K562 (cell line): ENCODE measurements at regions not wholly inside any gene's neighbourhood (a gene's known extent, or its start where the extent isn't known, plus 50 kb on each side); places are given as distances from the start of the nearest gene placed in this dataset.

Experiments
- CBX1 ChIP-seq: sonication (generic); IDR thresholded peaks from 2 replicates; pipeline ENCODE4 v1.6.1; 2016; ENCODE audit warnings: antibody characterized with exemption, low read depth, mild to moderate bottlenecking
- CREB1 ChIP-seq, 2 experiments: sonication (generic) in 1 of 2; formaldehyde crosslinking in 1 of 2; IDR thresholded peaks; 2 replicates each; pipeline versions ENCODE4 v1.6.1 to v1.8.0; 2012 to 2022; ENCODE audit warnings: inconsistent platforms in 1 of 2, mild to moderate bottlenecking in 1 of 2, missing genetic modification reagents in 1 of 2, moderate library complexity in 1 of 2
- NCOA4 ChIP-seq: fragments of 450-650 bp; IDR thresholded peaks from 2 replicates; pipeline ENCODE4 v1.6.1; 2018; ENCODE audit warnings: mild to moderate bottlenecking; ENCODE audit not compliant: partially characterized antibody
- NR3C1 ChIP-seq: sonication (generic); formaldehyde crosslinking; IDR thresholded peaks from 2 replicates; pipeline ENCODE4 v1.8.1; 2022; ENCODE audit warnings: missing genetic modification reagents
- RAD21 ChIP-seq, 2 experiments: fragments of 250-450 bp in 1 of 2; fragments of 450-650 bp in 1 of 2; sonication (Bioruptor Pico) in 1 of 2; formaldehyde crosslinking in 1 of 2; IDR thresholded peaks in 1 of 2; conservative IDR thresholded peaks in 1 of 2; 2 replicates each; pipeline versions ENCODE4 v1.4.0 to v1.8.0; 2020 to 2022; ENCODE audit warnings: mild to moderate bottlenecking in 2 of 2, moderate library complexity in 1 of 2
- RBM14 ChIP-seq: fragments of 200-400 bp; formaldehyde crosslinking; IDR thresholded peaks from 2 replicates; pipeline ENCODE4 v1.6.1; 2018; ENCODE audit warnings: low read depth, mild to moderate bottlenecking, low read length, moderate library complexity, borderline replicate concordance; ENCODE audit not compliant: insufficient read depth
- RCOR1 ChIP-seq, 2 experiments: IDR thresholded peaks; 2 replicates each; pipeline ENCODE4 v1.6.1; 2012; ENCODE audit warnings: low read depth in 2 of 2, low read length in 2 of 2, borderline replicate concordance in 1 of 2, improper control_type of control experiment in 1 of 2
- TEAD2 ChIP-seq: fragments of 450-650 bp; IDR thresholded peaks from 2 replicates; pipeline ENCODE4 v1.6.1; 2016; ENCODE audit warnings: missing genetic modification characterization, control low read depth, missing compliant biosample characterization
- ZBTB1 ChIP-seq: sonication (generic); formaldehyde crosslinking; IDR thresholded peaks from 2 replicates; pipeline ENCODE4 v1.8.1; 2023; ENCODE audit warnings: missing genetic modification reagents, low read depth, mild to moderate bottlenecking, borderline replicate concordance
- ZNF232 ChIP-seq: sonication (generic); formaldehyde crosslinking; IDR thresholded peaks from 2 replicates; pipeline ENCODE4 v1.8.0; 2022; ENCODE audit warnings: mild to moderate bottlenecking, missing genetic modification reagents
- ZNF24 ChIP-seq: fragments of 450-650 bp; IDR thresholded peaks from 2 replicates; pipeline ENCODE4 v1.6.1; 2016
- ZNF583 ChIP-seq: fragments of 250-450 bp; sonication (Bioruptor Pico); IDR thresholded peaks from 2 replicates; pipeline ENCODE4 v1.4.0; 2020
- ZNF696 ChIP-seq: fragments of 250-450 bp; sonication (Bioruptor Pico); conservative IDR thresholded peaks from 2 replicates; pipeline ENCODE4 v1.4.0; 2020; ENCODE audit warnings: mild to moderate bottlenecking, moderate library complexity
- ZNF79 ChIP-seq: fragments of 250-450 bp; sonication (Bioruptor Pico); IDR thresholded peaks from 2 replicates; pipeline ENCODE4 v1.4.0; 2020; ENCODE audit warnings: low read depth, mild to moderate bottlenecking, moderate library complexity
- TF ChIP-seq, protein P1 (sequence below): fragments of 250-450 bp; sonication (Bioruptor Pico); IDR thresholded peaks from 2 replicates; pipeline ENCODE4 v1.8.0; 2022; ENCODE audit warnings: moderate library complexity, mild to moderate bottlenecking, inconsistent platforms
- TF ChIP-seq, protein P2 (sequence below): sonication (generic); formaldehyde crosslinking; IDR thresholded peaks from 2 replicates; pipeline ENCODE4 v1.8.1; 2023; ENCODE audit warnings: mild to moderate bottlenecking, missing genetic modification reagents
- TF ChIP-seq, protein P3 (sequence below): fragments of 450-650 bp; conservative IDR thresholded peaks from 2 replicates; pipeline ENCODE4 v1.6.1; 2016; ENCODE audit warnings: missing genetic modification characterization, low read depth, mild to moderate bottlenecking, missing compliant biosample characterization, moderate library complexity
- TF ChIP-seq, protein P4 (sequence below), 2 experiments: fragments of 450-650 bp; conservative IDR thresholded peaks; 2 replicates each; pipeline ENCODE4 v1.6.1; 2017; ENCODE audit warnings: mild to moderate bottlenecking in 2 of 2, moderate library complexity in 2 of 2
- TF ChIP-seq, protein P5 (sequence below): sonication (generic); formaldehyde crosslinking; IDR thresholded peaks from 2 replicates; pipeline ENCODE4 v1.8.1; 2023; ENCODE audit warnings: mild to moderate bottlenecking, missing genetic modification reagents

DNA sequence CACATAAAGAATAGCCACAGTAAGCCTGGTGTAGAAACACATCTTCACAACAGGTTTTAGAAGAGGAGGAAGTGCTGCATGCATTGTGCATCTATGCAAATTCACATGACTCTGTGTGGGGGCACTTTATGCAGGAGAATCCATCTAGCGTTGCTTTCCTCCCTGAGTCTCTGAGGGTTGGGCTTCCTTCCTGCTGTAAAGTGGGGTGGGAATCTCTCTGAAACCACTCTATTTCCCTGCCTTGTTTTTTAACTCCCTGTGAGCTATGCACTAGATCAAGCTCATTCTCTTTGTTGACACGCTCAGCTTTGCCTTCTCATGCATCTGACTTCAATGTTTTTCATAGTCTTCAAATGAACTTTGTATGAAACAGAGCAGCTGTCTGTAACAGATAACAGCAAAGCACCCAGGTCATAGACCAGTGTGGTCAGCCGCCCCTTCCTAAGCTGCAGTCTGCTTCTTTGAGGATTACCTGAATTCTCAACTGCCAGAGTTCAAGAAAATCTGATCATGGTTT is 102.7 kb upstream of the DPH5 start (continued):
- TF ChIP-seq, protein P1, sequence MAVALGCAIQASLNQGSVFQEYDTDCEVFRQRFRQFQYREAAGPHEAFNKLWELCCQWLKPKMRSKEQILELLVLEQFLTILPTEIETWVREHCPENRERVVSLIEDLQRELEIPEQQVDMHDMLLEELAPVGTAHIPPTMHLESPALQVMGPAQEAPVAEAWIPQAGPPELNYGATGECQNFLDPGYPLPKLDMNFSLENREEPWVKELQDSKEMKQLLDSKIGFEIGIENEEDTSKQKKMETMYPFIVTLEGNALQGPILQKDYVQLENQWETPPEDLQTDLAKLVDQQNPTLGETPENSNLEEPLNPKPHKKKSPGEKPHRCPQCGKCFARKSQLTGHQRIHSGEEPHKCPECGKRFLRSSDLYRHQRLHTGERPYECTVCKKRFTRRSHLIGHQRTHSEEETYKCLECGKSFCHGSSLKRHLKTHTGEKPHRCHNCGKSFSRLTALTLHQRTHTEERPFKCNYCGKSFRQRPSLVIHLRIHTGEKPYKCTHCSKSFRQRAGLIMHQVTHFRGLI (CRISPR knock-in tag): no peak
- no peak for TF ChIP-seq CBX1
- no peak for TF ChIP-seq ZBTB1
- TF ChIP-seq ZNF583: no peak
- TF ChIP-seq NR3C1 (CRISPR knock-in tag): no peak
- TF ChIP-seq TEAD2 (tag): no peak
- TF ChIP-seq RAD21 (CRISPR knock-in tag; conservative IDR thresholded peaks at IDR 0.05 in 1 of 2, IDR thresholded peaks at IDR 0.05 in 1 of 2): peak in 1 of 2 experiments; percentile 8; a peak in 1 of 4 replicates
- peak; percentile 61; the same call in 1 of the 2 replicates for TF ChIP-seq CREB1 (IDR thresholded peaks at IDR 0.05)
- no peak for TF ChIP-seq CREB1 (CRISPR knock-in tag; IDR thresholded peaks at IDR 0.05)
- no peak for TF ChIP-seq ZNF696 (CRISPR knock-in tag)
- peak; percentile 9; the same call in 1 of the 2 replicates for TF ChIP-seq ZNF24
- TF ChIP-seq RBM14: no peak
- no peak for TF ChIP-seq ZNF79
- TF ChIP-seq, protein P2, sequence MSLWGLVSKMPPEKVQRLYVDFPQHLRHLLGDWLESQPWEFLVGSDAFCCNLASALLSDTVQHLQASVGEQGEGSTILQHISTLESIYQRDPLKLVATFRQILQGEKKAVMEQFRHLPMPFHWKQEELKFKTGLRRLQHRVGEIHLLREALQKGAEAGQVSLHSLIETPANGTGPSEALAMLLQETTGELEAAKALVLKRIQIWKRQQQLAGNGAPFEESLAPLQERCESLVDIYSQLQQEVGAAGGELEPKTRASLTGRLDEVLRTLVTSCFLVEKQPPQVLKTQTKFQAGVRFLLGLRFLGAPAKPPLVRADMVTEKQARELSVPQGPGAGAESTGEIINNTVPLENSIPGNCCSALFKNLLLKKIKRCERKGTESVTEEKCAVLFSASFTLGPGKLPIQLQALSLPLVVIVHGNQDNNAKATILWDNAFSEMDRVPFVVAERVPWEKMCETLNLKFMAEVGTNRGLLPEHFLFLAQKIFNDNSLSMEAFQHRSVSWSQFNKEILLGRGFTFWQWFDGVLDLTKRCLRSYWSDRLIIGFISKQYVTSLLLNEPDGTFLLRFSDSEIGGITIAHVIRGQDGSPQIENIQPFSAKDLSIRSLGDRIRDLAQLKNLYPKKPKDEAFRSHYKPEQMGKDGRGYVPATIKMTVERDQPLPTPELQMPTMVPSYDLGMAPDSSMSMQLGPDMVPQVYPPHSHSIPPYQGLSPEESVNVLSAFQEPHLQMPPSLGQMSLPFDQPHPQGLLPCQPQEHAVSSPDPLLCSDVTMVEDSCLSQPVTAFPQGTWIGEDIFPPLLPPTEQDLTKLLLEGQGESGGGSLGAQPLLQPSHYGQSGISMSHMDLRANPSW (CRISPR knock-in tag): no peak
- no peak for TF ChIP-seq ZNF232 (CRISPR knock-in tag)
- no peak for TF ChIP-seq NCOA4
- peak; percentile 79 to 92; a peak in 3 of 4 replicates for TF ChIP-seq RCOR1 (IDR thresholded peaks at IDR 0.05; ENCODE audit: borderline replicate concordance in 1 of 2, low read depth in 2 of 2, low read length in 2 of 2)
- TF ChIP-seq, protein P3, sequence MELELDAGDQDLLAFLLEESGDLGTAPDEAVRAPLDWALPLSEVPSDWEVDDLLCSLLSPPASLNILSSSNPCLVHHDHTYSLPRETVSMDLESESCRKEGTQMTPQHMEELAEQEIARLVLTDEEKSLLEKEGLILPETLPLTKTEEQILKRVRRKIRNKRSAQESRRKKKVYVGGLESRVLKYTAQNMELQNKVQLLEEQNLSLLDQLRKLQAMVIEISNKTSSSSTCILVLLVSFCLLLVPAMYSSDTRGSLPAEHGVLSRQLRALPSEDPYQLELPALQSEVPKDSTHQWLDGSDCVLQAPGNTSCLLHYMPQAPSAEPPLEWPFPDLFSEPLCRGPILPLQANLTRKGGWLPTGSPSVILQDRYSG: no peak
- TF ChIP-seq, protein P4, sequence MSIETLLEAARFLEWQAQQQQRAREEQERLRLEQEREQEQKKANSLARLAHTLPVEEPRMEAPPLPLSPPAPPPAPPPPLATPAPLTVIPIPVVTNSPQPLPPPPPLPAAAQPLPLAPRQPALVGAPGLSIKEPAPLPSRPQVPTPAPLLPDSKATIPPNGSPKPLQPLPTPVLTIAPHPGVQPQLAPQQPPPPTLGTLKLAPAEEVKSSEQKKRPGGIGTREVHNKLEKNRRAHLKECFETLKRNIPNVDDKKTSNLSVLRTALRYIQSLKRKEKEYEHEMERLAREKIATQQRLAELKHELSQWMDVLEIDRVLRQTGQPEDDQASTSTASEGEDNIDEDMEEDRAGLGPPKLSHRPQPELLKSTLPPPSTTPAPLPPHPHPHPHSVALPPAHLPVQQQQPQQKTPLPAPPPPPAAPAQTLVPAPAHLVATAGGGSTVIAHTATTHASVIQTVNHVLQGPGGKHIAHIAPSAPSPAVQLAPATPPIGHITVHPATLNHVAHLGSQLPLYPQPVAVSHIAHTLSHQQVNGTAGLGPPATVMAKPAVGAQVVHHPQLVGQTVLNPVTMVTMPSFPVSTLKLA (conservative IDR thresholded peaks at IDR 0.05): peak in 1 of 2 experiments; percentile 61; a peak in 1 of 4 replicates
- TF ChIP-seq, protein P5, sequence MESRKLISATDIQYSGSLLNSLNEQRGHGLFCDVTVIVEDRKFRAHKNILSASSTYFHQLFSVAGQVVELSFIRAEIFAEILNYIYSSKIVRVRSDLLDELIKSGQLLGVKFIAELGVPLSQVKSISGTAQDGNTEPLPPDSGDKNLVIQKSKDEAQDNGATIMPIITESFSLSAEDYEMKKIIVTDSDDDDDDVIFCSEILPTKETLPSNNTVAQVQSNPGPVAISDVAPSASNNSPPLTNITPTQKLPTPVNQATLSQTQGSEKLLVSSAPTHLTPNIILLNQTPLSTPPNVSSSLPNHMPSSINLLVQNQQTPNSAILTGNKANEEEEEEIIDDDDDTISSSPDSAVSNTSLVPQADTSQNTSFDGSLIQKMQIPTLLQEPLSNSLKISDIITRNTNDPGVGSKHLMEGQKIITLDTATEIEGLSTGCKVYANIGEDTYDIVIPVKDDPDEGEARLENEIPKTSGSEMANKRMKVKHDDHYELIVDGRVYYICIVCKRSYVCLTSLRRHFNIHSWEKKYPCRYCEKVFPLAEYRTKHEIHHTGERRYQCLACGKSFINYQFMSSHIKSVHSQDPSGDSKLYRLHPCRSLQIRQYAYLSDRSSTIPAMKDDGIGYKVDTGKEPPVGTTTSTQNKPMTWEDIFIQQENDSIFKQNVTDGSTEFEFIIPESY: no peak
